Kidney (tissue), 13 donors: ENCODE measurements at regions not wholly inside any gene's neighbourhood (a gene's known extent, or its start where the extent isn't known, plus 50 kb on each side); places are given as distances from the start of the nearest gene placed in this dataset.

Experiments used
- DNase-seq, 5 donors: peaks; one replicate each; pipeline ENCODE4 v3.0.0-alpha.2; 2013 to 2020
- FAIRE-seq: peaks from 2 replicates; lab custom pipeline; 2012; peaks lifted over from hg19 to GRCh38; lab: Jason Lieb, UNC
- H3K27ac ChIP-seq, 2 donors: one replicate each; pipeline ENCODE4 v1.7.0; 2013; ENCODE audit warnings: low read depth in 2 of 2, low read length in 2 of 2, inconsistent platforms in 1 of 2
- H3K27me3 ChIP-seq: one replicate; pipeline ENCODE4 v1.7.1; 2013; ENCODE audit warnings: low read length, inconsistent platforms; ENCODE audit not compliant: control insufficient read depth, insufficient read depth
- H3K36me3 ChIP-seq, 3 donors: one replicate each; pipeline versions ENCODE4 v1.7.0 to v1.7.1; 2013; ENCODE audit warnings: low read length in 3 of 3, control low read depth in 1 of 3, inconsistent platforms in 1 of 3; ENCODE audit not compliant: insufficient read depth in 3 of 3, control insufficient read depth in 2 of 3
- H3K4me1 ChIP-seq, 3 donors: one replicate each; pipeline versions ENCODE4 v1.7.0 to v1.7.1; 2013; ENCODE audit warnings: low read length in 3 of 3, inconsistent platforms in 1 of 3, low read depth in 1 of 3; ENCODE audit not compliant: control insufficient read depth in 2 of 3, insufficient read depth in 2 of 3
- H3K4me3 ChIP-seq, 3 donors: one replicate each; pipeline versions ENCODE4 v1.7.0 to v1.8.1; 2013; ENCODE audit warnings: low read length in 3 of 3, control low read depth in 1 of 3, inconsistent platforms in 1 of 3
- H3K9ac ChIP-seq, 3 donors: one replicate each; pipeline versions ENCODE4 v1.7.0 to v1.7.1; 2013; ENCODE audit warnings: low read length in 3 of 3, control low read depth in 1 of 3, inconsistent platforms in 1 of 3
- H3K9me3 ChIP-seq, 3 donors: one replicate each; pipeline versions ENCODE4 v1.7.0 to v1.7.1; 2013; ENCODE audit warnings: low read length in 3 of 3, control low read depth in 1 of 3, inconsistent platforms in 1 of 3; ENCODE audit not compliant: control insufficient read depth in 2 of 3, insufficient read depth in 1 of 3
- intact Hi-C: fragments of 100-400 bp; cut with DNase I; formaldehyde crosslinking; loops from one replicate; pipeline ENCODE4 v1.11.1; 2022
- TF ChIP-seq, protein P1 (sequence below): IDR thresholded peaks from 3 replicates; pipeline ENCODE4 v1.5.1; 2012; ENCODE audit warnings: mild to moderate bottlenecking, moderate library complexity, borderline replicate concordance; ENCODE audit not compliant: insufficient read depth; ENCODE audit errors: extremely low read depth
- donor health status: control.
- donor health status: control.
- donor health status: control.
- donor health status: control.
- donor health status: control.
- donor health status: DM: yes; HTN: yes; CAD: no.
- donor health status: Normal renal cell carcinoma (clear cell type).

DNA sequence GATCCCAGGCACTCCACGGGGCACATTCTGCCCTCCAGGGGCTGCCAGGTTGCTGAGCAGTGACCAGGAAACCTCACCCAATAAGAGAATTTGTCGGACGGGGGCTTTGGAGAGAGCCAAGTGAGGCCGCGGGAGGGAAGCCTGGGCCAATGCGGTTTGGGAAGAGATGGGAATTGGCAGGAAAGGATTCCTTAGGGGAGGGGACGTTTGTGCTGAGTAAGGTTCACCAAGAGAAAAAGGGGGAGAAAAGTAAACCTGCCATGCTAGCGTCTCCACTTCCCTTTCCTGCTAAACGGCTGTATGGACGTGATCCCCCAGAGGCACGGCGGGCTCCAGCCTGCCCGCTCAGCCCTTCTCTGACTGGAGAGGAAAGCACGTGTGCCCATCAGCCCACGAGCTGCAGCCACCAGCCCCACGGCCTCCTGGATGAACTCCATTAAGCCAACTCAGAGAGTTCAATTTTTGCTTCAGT lies 194.4 kb upstream of the ID2 start:
- no peaks in the 10 kb centered on the region for H3K36me3 ChIP-seq
- no peak overlapping the region for H3K9ac ChIP-seq
- FAIRE-seq (no peak), DNase-seq (peak in 1 of 5 donors; percentile 56)
- H3K4me3 ChIP-seq = peak overlapping the region in 1 of 3 donors; percentile 29
- intact Hi-C loops = no loop called here
- TF ChIP-seq, protein P1, sequence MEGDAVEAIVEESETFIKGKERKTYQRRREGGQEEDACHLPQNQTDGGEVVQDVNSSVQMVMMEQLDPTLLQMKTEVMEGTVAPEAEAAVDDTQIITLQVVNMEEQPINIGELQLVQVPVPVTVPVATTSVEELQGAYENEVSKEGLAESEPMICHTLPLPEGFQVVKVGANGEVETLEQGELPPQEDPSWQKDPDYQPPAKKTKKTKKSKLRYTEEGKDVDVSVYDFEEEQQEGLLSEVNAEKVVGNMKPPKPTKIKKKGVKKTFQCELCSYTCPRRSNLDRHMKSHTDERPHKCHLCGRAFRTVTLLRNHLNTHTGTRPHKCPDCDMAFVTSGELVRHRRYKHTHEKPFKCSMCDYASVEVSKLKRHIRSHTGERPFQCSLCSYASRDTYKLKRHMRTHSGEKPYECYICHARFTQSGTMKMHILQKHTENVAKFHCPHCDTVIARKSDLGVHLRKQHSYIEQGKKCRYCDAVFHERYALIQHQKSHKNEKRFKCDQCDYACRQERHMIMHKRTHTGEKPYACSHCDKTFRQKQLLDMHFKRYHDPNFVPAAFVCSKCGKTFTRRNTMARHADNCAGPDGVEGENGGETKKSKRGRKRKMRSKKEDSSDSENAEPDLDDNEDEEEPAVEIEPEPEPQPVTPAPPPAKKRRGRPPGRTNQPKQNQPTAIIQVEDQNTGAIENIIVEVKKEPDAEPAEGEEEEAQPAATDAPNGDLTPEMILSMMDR = no peak
- H3K27me3 ChIP-seq = no peaks in the 10 kb centered on the region
- H3K9me3 ChIP-seq = no peaks in the 10 kb centered on the region
- H3K4me1 ChIP-seq = peaks cover 2 to 11% (median 5%) of the 10 kb centered on the region in 3 donors
- no peak overlapping the region for H3K27ac ChIP-seq

DNA sequence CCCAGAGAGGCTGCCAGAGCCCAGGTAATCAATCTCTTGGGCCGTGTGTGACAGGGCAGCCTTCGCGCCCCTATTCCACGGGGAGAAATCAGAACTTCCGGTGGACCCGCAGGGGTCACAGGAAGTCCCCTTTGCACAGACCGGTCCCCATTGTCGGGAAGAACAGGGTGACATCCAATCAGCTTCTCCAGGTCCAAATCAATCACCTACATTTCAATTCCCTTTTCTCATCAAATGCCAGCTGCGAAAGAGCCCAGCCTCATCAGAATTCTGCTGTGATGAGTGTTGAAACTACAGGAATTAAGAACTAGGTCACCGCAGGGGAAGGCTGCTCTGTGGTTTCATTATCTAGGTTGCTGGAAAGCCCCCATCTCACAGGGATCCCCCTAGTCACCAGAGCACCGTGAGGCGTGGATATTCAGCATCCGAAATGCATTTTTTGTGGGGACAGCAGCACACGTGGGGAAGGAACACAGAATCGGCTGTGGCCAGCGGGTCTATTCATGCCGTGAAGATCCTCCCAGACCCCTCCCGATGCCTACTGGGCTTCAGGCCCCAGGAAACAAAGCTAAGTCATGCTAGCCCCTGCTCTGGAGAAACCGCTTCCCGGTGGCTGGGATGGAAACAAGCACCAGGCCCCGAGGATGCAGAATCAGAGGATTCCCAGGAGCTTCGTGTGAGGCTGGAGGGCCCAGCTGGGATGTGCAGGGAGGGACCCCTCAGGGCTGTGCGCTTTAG lies 193.7 kb upstream of the ID2 start:
- no peaks in the 10 kb centered on the region for H3K9me3 ChIP-seq
- intact Hi-C loops = no loop called here
- H3K4me3 ChIP-seq = peak overlapping the region in 1 of 3 donors; percentile 29
- no peaks in the 10 kb centered on the region for H3K27me3 ChIP-seq
- no peak for DNase-seq
- H3K27ac ChIP-seq = no peak overlapping the region
- H3K4me1 ChIP-seq = peaks cover 4 to 11% (median 5%) of the 10 kb centered on the region in 3 donors
- H3K9ac ChIP-seq = no peak overlapping the region
- no peaks in the 10 kb centered on the region for H3K36me3 ChIP-seq
- FAIRE-seq = no peak
- TF ChIP-seq, protein P1 = no peak

DNA sequence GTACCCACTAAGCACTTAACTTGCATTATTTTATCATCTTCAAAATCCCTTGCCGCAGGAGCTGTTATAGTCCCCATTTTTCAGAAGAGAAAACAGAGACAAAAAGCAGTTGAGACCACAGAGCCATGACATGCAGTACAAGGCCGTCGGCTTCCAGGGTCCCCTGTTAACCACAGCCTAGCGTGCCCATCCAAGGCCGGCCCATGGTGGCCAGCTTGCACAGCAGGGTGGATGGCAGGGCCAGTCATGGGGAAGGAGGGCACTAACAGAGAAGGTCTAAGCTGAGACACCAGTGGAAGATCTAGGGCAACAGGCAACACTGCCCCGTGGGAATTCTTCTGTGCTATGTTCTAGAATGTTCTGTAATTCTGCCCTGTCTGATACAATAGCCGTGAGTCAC lies 192.6 kb upstream of the ID2 start:
- no peak for FAIRE-seq
- no peak overlapping the region for H3K27ac ChIP-seq
- no peak overlapping the region for H3K4me3 ChIP-seq
- H3K27me3 ChIP-seq = no peaks in the 10 kb centered on the region
- DNase-seq = no peak
- intact Hi-C loops = no loop called here
- H3K36me3 ChIP-seq = no peaks in the 10 kb centered on the region
- TF ChIP-seq, protein P1 = no peak
- no peaks in the 10 kb centered on the region for H3K9me3 ChIP-seq
- peaks cover 8 to 12% (median 11%) of the 10 kb centered on the region in 3 donors for H3K4me1 ChIP-seq
- H3K9ac ChIP-seq = no peak overlapping the region
